Ovary (tissue), 3 donors: ENCODE measurements at regions not wholly inside any gene's neighbourhood (a gene's known extent, or its start where the extent isn't known, plus 50 kb on each side); places are given as distances from the start of the nearest gene placed in this dataset.

Source experiments
- CTCF ChIP-seq, 3 donors: fragments of 450-650 bp in 2 of 3; fragments of 200-600 bp in 1 of 3; IDR thresholded peaks; one replicate each; pipeline versions ENCODE4 v1.5.1 to v1.8.0; 2016 to 2022; ENCODE audit warnings: antibody characterized with exemption in 3 of 3, mild to moderate bottlenecking in 1 of 3
- EP300 ChIP-seq: sonication (generic); formaldehyde crosslinking; IDR thresholded peaks from one replicate; pipeline ENCODE4 v1.6.1; 2017; ENCODE audit warnings: antibody characterized with exemption
- POLR2A ChIP-seq: fragments of 450-650 bp; IDR thresholded peaks from one replicate; pipeline ENCODE4 v1.6.1; 2017; ENCODE audit warnings: antibody characterized with exemption, mild to moderate bottlenecking, moderate library complexity
- donor health status: DM: no; HTN: no; CAD: no.

- TF ChIP-seq CTCF (IDR thresholded peaks at IDR 0.05): no peak
- TF ChIP-seq POLR2A: no peak
- TF ChIP-seq EP300: no peak
Measured at GRCh38 chr19:31430381-31430780, 81.1 kb upstream of the TSHZ3 start.
